ENCODE measurements at regions not wholly inside any gene's neighbourhood (a gene's known extent, or its start where the extent isn't known, plus 50 kb on each side); places are given as distances from the start of the nearest gene placed in this dataset.
A peak's percentile ranks its signal among the peaks of the same experiment; 100 is the strongest.

DNA sequence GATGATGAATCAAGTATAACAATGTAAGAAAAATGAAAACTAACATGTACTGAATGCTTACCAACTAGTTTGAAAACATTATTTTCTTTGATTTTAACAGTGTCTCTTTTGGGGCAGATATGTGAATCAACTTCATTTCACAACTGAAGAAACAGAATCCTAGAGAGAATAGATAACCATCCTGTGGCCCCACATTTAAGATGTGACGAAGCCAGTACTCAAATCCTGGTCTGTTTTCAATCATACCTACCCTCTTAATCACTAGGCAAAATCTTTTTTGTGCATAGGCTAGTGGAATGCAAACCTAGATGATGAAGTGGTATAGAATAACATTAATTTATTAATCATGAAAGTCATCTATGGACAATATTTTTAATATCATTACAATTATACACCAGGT lies 371.6 kb upstream of the EPHA7 start:
- TF ChIP-seq, protein P1, sequence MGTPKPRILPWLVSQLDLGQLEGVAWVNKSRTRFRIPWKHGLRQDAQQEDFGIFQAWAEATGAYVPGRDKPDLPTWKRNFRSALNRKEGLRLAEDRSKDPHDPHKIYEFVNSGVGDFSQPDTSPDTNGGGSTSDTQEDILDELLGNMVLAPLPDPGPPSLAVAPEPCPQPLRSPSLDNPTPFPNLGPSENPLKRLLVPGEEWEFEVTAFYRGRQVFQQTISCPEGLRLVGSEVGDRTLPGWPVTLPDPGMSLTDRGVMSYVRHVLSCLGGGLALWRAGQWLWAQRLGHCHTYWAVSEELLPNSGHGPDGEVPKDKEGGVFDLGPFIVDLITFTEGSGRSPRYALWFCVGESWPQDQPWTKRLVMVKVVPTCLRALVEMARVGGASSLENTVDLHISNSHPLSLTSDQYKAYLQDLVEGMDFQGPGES (IDR thresholded peaks at IDR 0.05; ENCODE audit: low read depth, low read length), result no peak
- TF ChIP-seq USF2 (IDR thresholded peaks at IDR 0.05; ENCODE audit: borderline replicate concordance, low read depth, low read length) (no peak), REST (IDR thresholded peaks at IDR 0.05; ENCODE audit: low read depth, low read length) (no peak), CTCF (IDR thresholded peaks at IDR 0.05) (no peak), MEF2A (IDR thresholded peaks at IDR 0.05; ENCODE audit: borderline replicate concordance, low read depth) (no peak), MAX (IDR thresholded peaks at IDR 0.05; ENCODE audit: low read depth) (no peak), CHD2 (IDR thresholded peaks at IDR 0.05; ENCODE audit: low read length, partially characterized antibody) (no peak), RAD21 (IDR thresholded peaks at IDR 0.05; ENCODE audit: low read length) (no peak), FOXM1 (IDR thresholded peaks at IDR 0.05; ENCODE audit: low read depth) (no peak), SMC3 (IDR thresholded peaks at IDR 0.05; ENCODE audit: low read depth, low read length) (no peak), EP300 (IDR thresholded peaks at IDR 0.05; ENCODE audit: borderline replicate concordance in 1 of 2, low read depth in 1 of 2, low read length in 1 of 2) (no peak), NRF1 (IDR thresholded peaks at IDR 0.05; ENCODE audit: low read depth, low read length) (no peak), TCF12 (IDR thresholded peaks at IDR 0.05) (peak; percentile 42; the same call in 1 of the 2 replicates)

Data from SK-N-SH (cell line).